RPMI8226 (cell line): ENCODE measurements at regions not wholly inside any gene's neighbourhood (a gene's known extent, or its start where the extent isn't known, plus 50 kb on each side); places are given as distances from the start of the nearest gene placed in this dataset.
A peak's percentile ranks its signal among the peaks of the same experiment; 100 is the strongest.

Source experiments
- DNase-seq: peaks from one replicate; pipeline ENCODE4 v3.0.0-alpha.2; 2015

DNA sequence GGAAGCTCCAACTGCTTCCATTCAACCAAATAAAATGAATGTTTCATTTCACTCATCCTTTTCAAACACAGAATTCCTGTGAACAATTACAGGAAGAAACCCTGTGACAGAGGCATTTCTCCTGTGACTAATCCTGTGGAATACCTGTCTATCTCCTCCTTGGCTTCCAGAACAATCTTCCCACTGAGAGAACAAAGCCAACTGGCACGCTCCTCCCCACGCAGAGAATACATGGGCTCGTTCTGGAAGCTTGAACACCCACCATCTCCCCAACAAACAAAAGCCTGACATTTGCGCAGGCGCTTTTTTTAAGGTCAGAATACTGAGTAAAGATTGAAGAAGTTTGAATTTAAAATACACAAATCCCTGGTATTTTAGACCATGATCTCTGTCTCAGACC lies 104.7 kb upstream of the SLC66A3 start:
- DNase-seq: no peak

DNA sequence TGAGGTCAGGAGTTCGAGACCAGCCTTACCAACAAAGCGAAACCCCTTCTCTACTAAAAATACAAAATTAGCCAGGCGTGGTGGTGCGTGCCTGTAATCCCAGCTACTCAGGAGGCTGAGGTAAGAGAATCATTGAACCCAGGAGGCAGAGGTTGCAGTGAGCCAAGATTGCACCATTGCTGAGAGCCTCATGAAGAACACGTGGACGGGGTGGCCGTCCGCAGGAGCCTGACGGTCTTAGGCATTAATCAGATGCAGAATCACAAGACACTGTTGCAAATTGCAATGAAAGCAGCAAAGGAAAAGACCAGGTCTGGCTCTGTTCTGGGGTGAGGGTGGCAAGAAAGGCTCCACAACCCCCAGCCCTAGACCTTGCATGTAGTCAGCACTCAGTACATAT lies 104.0 kb upstream of the SLC66A3 start:
- DNase-seq: no peak

DNA sequence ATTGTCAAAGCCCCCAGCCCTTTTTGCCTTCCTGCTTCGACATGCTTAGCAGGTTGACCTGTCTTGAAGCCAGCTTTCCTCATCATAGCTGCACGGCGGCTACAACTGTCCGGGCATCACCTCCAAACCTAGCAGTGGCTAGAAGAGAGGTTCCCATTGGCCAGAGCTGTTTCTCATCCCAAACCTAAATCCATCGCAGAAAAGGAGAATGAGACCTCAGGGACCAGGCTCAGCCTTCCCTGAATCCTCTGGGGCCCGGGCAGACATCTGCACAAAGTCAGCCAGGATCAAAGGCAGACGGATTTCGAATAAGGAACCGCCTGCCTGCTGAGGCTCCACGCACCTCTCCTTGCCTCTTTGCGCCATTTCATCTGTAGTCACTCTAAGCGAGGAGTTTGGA lies 101.7 kb upstream of the SLC66A3 start:
- DNase-seq: no peak

DNA sequence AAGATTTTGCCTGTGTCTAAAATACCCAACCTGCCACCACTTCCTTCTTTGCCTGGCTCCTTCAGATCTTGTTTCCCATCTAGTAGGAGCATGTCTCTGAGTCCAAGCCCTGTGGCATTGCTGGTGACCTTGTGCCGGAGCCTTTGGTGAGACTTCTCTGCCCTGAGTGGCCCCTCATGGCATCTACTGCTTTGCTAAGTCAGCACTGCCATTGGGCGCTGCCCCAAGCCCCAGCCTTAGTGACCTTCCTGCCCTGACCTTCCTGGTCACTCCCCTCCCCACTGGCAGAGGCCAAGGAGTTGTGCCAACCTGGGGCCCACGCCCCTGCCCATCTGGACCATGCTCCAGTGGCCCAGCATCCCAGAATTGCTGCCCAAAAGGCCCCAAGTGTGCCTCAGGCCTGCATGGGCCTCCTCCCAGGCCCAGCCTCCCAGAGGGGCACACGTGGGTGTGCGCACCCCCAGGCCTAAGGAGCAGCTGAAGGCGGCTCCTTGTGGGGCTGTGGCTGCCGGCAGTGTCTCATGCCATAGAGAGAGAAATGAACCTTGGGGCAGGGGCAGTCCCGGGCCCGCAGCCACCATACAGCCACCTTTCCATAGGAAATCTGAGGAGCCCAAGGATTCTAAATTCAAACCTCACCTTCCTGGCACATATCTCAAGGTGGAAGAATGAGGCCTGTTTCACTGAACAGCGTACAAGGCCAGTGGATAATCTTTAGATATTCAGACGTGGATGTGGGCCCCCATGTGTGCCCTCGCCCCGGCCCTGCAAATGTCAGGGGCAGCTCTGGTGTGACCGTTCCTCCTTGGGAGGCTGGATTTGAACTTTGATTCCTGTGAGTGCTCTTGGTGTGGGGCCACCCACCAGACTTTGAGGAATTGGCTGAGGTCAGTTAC lies 100.2 kb upstream of the SLC66A3 start:
- DNase-seq: no peak

DNA sequence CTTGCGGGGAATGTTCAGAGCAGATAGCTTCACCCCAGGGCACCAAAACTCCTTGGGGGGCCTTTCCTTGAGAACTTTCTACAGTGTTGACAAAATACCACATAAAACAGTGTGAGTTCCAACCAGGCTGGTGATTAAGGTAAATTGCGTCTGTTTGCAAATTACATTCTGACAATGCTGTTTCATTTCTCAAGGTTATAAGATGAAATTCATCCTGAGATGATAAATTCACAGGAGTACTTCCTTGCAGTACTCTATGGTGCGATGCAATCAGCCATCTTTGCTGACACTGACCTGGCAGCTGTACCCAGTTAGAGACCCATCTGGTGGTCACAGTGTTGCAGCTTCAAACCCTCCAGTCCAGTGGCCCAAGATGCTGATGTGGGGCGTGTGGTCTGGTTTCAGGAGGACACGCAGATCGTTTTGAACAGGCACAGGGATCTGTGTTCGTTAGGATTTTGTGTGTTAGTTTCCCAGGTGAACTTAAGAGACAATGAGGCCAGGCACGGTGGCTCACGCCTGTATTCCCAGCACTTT lies 99.5 kb upstream of the SLC66A3 start:
- DNase-seq: no peak

DNA sequence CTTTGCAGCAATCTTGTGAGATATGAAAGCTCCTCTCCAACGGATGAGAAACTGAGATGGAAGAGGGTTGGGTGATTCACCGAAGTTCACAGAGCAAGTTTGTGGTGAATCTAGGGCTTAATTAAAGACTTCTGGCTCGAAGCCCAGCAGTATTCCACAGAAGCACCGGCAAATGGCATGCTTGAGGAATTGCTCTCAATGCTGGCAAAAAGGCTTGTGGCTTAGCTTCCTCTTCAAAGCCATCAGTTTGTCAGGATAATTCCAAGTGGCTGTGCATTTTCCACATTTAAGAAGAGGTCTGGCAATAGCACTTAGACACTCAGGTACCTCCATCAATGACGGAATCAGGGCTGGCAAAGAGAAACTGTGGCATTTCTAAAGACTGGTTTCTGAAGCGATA lies 98.7 kb upstream of the SLC66A3 start:
- peak; percentile 30 for DNase-seq

DNA sequence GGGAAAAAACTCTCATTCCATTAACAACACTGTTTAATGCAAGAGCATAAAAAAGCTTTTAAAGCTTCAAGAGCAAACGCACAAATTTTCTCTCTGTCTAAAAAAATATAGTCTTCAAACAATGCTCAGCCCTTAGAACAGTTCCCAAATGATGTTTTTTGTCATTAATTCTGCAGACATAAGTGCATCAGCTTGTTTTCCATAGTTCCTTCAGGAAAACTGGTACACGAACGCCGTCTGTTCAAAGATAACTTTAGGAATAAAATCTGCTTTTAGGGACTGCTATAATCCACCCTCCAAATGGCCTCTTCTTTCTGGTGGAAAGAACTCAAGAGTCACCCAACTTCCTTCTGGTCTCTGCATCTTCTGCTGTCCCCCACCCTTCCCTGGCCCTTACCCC lies 98.2 kb upstream of the SLC66A3 start:
- no peak for DNase-seq

DNA sequence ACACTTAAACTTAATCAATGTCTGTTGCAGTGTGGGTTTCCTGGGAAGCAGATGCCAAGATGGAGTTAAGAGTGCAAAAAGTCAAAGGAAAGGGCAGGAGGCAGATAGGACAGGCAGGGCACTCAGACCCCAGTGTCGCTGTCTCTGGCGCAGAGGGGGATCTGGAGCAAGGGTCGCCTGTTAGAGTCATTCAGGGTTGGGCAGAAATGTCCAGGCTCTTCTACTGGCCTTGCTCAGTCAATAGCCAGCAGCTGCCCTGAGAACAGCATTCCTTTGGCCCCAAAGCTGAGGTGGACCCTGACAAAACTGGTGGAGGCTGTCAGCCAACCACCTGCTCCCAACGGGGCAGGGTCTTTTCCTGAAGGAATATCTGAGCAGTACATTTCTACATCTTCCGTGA lies 97.1 kb upstream of the SLC66A3 start:
- DNase-seq: no peak

DNA sequence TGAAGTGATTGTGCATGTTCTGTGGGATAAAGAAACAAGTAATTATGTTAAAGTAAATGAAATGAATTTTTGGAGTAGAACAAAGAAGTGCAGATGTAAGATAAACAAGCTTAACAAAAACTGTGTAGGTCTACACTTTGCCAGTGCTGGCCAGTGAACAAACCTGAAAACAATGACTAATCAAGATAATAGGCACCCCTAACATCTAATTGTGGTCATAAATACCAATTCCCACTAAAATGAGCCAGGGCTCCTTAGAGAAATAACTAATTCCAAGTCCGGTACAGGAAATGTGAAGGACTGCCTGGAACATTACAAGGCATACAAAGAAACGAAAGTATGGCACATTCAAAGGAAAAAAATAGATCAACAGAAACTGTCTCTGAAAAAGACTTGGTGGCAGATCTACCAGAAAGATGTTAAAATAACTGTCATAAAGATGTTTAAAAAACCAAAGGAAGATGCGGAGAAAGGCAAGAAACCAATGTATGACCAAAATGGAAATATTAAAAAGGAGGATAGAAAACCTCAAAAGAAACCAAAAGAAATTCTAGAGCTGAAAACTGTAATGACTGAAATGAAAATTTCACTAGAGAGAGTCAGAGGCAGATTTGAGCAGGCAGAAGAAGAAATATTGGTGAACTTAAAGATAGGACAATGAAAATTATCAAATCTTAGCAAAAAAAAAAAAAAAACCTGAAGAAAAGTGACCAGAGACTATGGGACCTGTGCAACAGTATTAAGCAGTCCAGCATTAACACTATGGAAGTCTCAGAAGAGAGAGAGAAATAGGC lies 94.7 kb upstream of the SLC66A3 start:
- DNase-seq: no peak

DNA sequence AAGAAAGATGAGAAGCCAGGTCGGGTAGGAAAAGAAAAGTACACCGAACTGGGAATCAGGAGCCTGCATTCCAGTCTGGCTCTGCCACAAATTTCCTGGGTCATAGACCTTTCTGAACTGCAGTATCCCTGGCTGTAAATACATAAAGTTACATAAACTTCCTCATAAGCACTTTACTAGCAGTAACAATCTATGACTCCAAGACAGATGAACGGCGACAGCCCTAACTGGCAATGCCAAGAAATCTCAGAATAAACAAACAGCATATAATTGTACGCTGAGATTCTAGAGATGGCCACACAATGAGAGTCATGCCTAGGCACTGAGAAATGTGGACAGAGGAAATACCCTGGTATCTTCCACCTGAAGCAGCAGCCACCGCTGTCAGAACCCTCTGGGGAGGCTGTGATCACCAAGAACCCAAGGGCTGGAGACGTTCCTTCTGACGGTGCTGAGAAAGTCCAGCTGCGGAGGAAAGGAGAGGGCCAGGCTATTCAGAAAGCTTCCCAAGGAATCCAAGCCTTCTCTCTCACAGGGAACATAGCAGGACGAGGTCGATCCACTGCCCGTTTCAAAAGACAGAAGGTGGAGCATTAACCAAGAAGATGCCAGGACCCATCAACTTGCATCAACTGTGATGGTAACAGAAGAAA lies 89.3 kb upstream of the SLC66A3 start:
- no peak for DNase-seq

DNA sequence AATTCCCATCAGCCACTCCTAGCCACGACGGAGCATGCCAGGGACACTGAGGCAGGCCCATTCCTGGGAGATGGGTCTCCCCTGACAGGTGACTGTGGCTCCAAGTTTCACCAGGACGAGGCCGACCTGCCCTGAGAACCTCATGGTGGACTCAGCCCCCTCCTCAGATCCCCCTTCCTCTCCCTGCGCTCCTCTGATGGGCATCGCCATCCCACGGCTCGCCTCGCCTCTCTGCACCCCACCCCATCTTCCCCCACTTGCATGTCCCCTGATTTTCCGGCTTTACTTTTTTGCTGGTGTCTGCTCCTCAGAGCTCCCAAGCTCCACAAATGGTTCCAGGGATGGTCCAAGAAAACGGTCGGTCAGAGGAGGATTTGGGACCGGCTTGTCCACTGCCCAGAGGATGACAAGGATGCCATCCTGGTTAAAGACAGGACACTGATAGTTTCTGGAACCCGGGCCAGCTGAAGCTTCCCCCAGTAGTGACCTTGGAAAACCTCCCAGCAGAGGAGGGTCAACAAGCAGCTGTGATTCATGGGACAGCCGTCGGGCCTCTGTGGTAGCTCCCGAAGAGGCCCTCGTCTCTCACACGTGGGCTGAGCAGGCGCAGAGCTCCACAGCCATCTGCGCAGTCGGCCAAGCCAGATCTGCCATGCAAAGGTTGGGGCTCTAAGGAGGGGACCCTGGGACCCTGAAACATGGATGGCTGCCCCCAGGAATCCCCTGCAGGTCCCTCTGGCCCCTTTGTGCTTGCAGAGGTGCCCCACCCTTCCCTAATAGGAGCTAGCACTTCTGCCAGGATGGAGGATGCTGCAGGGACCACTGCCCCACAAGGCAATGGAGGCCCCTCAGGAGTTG lies 87.8 kb upstream of the SLC66A3 start:
- no peak for DNase-seq

DNA sequence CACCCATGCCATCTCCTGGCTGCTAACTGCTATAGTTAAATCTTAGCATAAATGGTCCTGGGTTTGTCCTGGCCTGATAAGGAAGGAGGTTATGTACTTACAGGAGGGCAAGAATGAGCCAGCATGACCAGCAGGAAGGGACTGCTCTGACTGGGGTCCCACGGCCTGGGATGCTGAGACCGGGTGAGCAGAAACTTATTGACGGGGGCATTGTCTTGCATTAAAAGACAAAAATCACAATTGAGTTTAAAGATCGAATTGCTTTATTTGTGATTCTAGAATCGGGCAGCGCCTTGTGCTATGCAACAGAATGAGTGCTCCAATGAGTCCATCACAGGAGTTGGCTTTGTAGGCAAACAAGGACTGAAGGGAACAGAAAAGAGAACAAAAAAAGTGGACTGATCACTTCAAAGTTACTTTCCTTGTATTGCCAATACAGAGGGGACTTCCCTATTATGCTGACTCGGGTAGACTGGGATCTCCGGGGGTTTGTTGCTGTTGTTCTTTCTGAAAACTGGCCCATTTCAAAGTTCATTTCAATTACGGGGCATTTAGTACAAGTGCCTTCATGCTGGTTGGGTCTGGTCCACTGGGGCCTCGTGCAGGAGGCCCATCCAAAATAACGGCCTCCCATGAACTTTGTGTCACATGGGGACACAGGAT lies 87.1 kb upstream of the SLC66A3 start:
- DNase-seq: no peak

DNA sequence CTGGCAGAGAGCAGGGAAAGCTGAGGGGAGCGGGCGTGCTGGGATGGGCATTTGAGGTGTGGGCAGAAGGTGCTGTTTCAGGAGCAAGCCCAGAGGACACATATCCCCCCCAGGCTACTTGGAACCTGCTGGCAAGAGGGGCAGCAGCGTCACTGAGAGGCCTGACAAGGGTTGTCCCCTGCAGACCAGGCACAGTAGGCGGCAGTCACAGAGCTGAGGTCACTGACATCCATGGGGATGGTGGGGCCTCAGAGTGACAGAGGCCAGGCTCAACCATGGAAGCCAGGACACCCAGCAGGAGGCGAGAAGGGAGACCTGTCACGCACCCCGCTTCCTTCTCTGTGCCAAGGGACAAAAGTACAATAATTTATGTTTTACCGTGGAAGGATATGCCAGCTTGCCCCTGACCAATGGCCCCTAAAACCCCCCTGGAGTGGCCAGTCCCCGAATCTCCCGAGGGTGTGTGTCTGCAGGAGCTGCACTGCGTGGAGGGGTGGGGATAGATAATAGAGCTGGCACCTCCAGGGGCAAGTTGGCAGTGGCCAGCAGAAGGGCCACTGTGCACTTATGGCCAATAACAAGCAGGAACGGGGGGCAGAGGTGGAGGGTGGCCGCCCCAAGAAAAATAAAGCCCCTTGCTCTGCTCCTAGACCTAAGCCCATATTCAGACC lies 86.3 kb upstream of the SLC66A3 start:
- DNase-seq: no peak

DNA sequence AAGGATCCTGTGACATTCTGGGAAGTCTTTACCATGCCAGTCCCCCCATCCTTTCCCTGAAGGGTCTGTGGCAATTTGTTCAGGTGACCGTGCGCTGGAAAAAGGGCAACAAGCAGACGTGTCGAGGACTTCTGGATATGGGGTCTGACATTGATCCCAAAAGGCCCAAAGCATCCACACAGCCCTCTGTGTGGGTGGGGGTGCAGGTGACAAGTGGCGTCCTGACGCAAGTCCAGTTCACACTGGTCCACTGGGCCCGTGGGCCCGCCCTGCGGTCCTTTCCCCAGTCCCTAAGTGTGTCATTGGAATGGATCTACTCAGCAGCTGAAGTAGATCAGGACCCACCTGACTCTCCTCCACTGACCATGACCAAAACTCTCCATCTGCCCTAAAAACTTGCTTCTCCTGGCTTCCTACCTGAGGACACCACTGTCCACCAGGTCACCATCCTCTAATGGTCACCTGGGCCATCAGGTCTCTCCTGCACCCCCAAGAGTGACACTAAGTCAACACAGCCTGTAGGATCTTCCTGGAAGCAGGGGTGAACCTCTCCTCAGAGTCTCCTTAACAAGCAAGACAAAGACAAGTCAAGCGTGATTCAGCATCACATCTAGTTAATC lies 85.6 kb upstream of the SLC66A3 start:
- DNase-seq: no peak

DNA sequence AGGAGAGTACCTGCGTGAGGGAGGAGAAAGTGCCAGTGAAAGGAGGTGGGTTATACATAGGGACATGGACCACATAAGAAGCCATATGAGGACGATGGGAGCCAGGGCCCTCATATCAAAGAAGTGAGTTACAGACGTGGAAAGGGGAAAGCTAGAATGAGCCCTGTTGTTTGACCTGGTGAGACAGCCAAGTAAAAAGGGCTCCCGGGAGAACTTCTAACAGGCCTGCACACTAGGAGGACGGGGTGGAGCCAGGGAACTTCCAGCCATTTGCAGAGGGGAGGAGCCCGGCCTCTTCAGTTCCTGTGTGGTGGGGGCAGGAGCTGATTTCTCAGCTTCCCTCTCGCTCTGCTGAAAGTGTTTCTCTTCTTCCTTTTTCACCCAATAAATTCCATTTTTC lies 84.1 kb upstream of the SLC66A3 start:
- peak; percentile 40 for DNase-seq

DNA sequence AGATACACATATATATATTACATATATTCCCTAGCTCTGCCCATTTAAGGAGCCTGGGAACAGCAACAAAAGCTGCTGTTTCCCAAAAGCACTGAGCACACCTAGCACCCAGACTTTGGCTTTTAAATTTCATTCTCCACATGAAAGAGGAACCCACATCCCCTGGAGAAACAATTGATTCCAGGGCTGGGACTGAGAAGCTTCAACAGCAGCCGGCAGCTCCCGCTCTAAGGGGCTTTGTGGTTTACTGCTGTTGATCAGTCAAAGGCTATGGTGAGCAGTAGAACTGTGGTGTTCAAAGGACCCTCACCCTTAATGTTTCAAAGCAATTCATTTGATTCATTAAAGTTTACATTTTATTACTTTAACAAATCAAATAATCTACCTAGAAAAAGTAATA lies 83.3 kb upstream of the SLC66A3 start:
- DNase-seq: no peak

DNA sequence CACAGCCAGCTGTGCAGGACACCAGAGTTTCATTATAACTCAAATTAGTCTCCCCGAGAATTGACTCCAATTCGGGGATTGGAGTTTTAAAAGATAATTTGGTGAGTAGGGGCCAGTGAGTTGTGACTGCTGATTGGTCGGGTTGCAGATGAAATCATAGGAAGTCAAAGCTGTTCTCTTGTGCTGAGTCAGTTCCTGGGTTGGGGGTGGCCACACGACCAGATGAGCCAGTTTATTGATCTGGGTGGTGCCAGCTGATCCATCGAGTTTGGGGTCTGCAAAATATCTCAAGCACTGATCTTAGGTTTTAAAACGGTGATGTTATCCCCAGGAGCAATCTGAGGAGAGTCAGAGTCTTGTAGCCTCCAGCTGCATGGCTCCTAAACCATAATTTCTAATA lies 82.7 kb upstream of the SLC66A3 start:
- DNase-seq: no peak

DNA sequence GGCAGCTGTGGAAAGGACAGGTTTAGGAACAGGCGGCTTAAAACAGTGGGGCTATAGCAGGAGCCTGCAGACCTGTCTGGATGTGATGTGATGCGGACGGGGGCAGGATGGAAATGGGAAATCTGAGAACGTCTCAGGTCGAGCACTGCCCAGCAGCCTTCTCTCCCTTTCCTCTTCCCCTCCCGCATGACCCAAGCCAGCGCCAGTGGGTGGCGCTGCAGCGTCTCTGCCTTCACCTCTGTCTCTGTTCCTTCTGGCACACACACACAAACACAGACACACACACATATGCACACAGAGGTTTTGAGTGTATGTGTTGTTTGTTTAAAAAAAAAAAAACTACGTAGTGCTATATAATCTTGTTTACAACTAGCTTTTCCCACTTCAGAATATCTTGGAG lies 82.0 kb upstream of the SLC66A3 start:
- DNase-seq: peak; percentile 67

DNA sequence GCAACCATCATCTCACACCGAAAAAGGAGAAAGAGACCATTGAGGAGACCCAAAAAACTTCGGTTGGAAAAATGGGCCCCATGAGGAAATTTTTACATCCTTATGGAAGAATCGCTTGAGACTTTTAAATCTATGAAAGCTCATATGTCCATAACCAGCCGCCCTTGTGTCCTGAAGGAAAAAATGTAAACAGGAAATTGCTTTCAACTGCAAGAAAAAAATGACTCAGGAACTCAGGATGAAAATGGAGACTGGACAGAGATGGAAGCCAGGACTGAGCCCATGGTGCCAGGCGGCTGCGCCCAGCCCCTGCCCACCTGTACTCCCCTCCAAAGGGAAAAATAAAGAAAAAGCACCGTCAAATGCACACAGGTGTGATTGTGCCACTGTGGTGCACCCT lies 81.5 kb upstream of the SLC66A3 start:
- no peak for DNase-seq

DNA sequence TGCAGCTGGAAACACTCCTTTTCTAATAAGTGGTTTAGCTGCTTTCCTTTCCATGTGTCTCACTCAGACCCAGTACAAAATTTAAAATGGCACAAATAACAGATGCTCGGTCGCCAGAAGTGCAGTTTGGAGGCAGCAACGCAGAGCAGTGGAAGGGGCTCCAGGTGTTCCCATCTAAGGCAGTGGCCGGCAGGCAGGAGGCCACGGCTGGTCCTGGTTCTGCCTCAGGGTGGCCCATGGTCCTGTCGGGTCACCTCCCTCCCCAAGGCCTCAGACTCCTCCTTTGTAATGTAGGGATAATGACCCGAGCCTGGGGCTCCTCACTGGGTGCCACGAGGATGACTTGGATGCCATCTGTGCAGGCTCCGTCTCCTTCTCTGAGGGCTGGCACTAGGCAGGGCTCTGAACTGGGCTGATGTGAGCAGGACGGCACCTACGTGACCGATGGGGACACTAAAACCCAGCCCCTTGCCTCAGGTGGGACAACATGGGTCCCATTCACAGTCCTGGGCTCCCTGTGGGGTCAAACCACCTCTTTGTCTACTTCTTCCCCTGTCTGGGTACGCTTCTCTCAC lies 80.9 kb upstream of the SLC66A3 start:
- no peak for DNase-seq

DNA sequence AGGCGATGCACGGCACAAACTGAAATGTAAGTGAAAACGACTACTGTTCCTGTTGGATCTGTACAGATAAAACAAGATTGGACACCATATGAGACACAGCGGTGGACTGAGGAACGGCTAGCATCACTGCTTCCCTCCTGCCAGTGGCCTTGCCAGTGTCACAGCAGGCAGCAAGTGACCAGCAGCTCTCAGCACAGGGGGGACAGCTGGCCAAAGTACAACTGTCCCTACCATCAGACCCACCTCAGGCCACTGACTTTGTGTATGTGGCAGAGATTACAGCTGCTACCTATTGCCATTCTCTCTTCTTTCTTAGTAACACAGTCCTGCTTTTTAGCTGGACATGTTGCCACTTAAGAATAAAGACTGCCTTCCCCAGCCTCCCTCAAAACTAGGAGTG lies 80.0 kb upstream of the SLC66A3 start:
- DNase-seq: no peak
